Stimulated activated CD4-positive, alpha-beta T cell treated with anti-CD3 and anti-CD28 coated beads, Interleukin-2, amount 100 ng/mL, for 24 hours (primary cell): ENCODE measurements at regions not wholly inside any gene's neighbourhood (a gene's known extent, or its start where the extent isn't known, plus 50 kb on each side); places are given as distances from the start of the nearest gene placed in this dataset.

Source experiments
- DNase-seq, 2 donors: peaks; one replicate each; pipeline ENCODE4 v3.0.0-alpha.2; 2020

- DNase-seq: no peak
Measured at GRCh38 chr6:4582506-4583417, 193.4 kb upstream of the CDYL start.

GRCh38 chr6:4581468-4582385, 194.5 kb upstream of the CDYL start:
- no peak for DNase-seq

- no peak for DNase-seq
Measured at GRCh38 chr6:4580361-4580760, 195.8 kb upstream of the CDYL start.

- no peak for DNase-seq
Measured at GRCh38 chr6:4577406-4577805, 198.8 kb upstream of the CDYL start.

GRCh38 chr6:4575714-4576113, 200.5 kb upstream of the CDYL start:
- no peak for DNase-seq

GRCh38 chr6:4574007-4574406, 202.2 kb upstream of the CDYL start:
- DNase-seq: no peak

- no peak for DNase-seq
Measured at GRCh38 chr6:4571011-4571410, 205.2 kb upstream of the CDYL start.

- no peak for DNase-seq
Measured at GRCh38 chr6:4568138-4568537, 208.1 kb upstream of the CDYL start.

GRCh38 chr6:4567141-4567540, 209.1 kb upstream of the CDYL start:
- DNase-seq: no peak

GRCh38 chr6:4565301-4566250, 210.6 kb upstream of the CDYL start:
- no peak for DNase-seq

GRCh38 chr6:4564801-4565271, 211.4 kb upstream of the CDYL start:
- no peak for DNase-seq

- DNase-seq: no peak
Measured at GRCh38 chr6:4563877-4564276, 212.3 kb upstream of the CDYL start.

- no peak for DNase-seq
Measured at GRCh38 chr6:4563156-4563555, 213.0 kb upstream of the CDYL start.

- no peak for DNase-seq
Measured at GRCh38 chr6:4561773-4562400, 214.3 kb upstream of the CDYL start.

GRCh38 chr6:4561078-4561435, 215.1 kb upstream of the CDYL start:
- no peak for DNase-seq

- DNase-seq: no peak
Measured at GRCh38 chr6:4560221-4561077, 215.8 kb upstream of the CDYL start.

- no peak for DNase-seq
Measured at GRCh38 chr6:4559281-4559875, 216.8 kb upstream of the CDYL start.

GRCh38 chr6:4554645-4555044, 221.6 kb upstream of the CDYL start:
- DNase-seq: no peak

GRCh38 chr6:4553387-4553786, 222.8 kb upstream of the CDYL start:
- no peak for DNase-seq

GRCh38 chr6:4550227-4550597, 226.0 kb upstream of the CDYL start:
- no peak for DNase-seq
